ENCODE measurements at regions not wholly inside any gene's neighbourhood (a gene's known extent, or its start where the extent isn't known, plus 50 kb on each side); places are given as distances from the start of the nearest gene placed in this dataset.
"Not testable (repeated sequence)": the region's sequence is repeated elsewhere in the genome, so short reads cannot be mapped to it uniquely, and the experiment has no call there.

DNA sequence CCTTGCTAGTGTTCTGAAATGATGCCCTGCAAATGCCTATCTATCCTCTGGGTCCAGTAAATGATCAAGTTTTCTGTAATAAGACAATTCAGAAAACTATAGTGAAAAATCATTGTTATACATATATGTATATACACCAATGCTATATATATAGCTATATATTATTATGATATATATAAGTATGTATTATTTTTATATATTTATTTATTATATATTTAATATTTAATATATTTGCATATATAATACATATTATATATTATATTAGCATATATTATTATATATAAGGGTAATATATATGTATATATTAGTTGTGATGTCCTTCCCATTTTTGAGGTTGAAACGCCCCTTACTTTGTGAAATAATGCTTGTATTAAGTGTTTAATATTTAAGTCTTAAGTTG lies 181.4 kb upstream of the CACNA2D1 start:
- no peak for DNase-seq (ENCODE audit: low spot score)

- DNase-seq (ENCODE audit: low spot score) = peak; percentile 28
Measured at GRCh38 chr7:82624337-82624736, 180.8 kb upstream of the CACNA2D1 start.

- DNase-seq (ENCODE audit: low spot score) = no peak
Measured at GRCh38 chr7:82623812-82624211, 180.2 kb upstream of the CACNA2D1 start.

- no peak for DNase-seq (ENCODE audit: low spot score)
Measured at GRCh38 chr7:82617156-82617555, 173.6 kb upstream of the CACNA2D1 start.

DNA sequence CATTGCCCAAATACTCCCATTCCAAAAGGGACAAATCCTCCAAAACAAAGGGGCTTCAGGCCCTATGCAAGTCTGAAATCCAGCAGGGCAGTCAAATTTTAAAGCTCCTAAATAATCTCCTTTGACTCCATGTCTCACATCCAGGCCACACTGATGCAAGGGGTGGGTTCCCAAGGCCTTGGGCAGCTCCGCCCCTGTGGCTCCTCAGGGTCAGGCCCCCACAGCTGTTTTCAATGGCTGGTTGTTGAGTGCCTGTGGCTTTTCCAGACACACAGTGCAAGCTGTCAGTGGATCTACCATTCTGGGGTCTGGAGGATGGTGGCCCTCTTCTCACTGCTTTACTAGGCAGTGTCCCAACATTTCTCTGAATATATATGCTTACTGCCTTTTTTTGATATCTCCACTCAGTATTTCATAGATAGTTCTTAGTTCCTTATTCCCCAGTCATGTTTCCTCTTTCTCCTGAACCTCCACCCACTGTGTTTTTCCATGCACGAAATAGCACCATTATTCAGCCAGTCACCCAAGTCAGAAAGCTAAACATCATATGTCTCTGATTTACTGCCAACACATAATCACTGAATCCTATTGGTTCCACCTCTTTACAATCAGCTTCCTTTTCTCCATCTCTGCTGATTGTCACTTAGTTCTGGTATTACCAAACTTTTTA lies 172.6 kb upstream of the CACNA2D1 start:
- no peak for DNase-seq (ENCODE audit: low spot score)

GRCh38 chr7:82615527-82615926 lies 171.9 kb upstream of the CACNA2D1 start:
- no peak for DNase-seq (ENCODE audit: low spot score)

DNA sequence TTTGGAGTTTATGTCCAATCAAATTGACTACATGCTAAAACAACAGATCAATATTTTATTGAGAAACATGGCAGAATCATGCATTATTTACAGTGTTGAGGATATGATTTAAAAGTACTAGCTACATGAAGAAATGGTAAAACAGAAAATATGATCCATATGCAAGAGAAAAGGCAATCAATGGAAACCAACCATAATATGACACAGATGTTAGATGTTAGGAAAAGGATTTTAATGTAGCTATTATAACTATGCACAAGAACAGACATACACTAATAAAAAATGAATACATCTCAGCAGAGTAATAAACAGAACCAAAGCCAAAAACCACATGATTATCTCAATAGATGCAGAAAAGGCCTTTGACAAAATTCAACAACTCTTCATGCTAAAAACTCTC lies 166.2 kb upstream of the CACNA2D1 start:
- no peak for DNase-seq (ENCODE audit: low spot score)

DNA sequence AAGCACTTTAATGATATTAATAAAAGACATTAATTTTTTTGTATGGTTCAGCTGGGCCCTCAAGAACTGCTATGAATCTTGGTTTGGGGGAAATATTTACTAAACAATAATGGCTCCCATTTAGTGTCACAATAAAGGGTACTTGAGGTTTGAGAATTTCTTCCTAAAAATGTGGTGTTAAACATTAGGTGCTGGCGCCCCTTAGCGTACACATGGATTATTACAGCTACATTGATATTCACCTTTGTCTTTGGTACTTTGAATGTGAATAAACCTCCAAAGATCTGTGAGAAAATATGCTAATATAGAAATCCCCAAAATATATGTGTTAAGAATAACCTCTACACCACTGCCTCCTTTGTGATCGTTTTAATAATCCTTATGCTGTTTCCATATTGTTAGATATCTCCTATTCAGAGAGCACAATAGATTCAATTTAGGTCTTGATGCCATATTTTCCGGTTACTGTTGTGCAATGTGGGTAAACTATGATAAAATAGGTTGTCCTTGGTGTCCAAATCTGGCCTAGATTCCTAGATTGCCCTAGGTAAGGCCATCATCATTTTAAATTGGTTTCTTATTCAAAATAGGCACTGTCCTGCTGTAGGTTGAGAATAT lies 161.8 kb upstream of the CACNA2D1 start:
- DNase-seq (ENCODE audit: low spot score) = peak; percentile 44

GRCh38 chr7:82602066-82602465 lies 158.5 kb upstream of the CACNA2D1 start:
- DNase-seq (ENCODE audit: low spot score) = no peak

DNA sequence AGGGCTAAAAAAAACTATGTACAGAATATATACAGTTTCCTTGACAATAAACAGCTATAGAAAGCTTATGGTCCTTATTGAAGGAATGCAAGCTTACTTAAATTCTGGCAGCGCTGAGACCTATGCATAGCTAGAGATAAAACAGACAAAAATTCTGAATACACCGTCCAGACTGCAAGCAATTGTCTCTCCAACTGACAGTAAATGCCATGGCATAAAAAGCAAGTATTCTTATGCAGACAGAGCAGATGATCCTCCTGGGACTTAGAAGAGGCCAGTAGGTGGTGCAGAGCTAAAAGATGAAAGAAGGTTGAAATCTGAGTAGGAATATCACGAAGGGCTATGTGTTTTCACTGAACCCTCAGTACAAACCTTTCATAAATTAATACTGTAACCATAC lies 157.0 kb upstream of the CACNA2D1 start:
- no peak for DNase-seq (ENCODE audit: low spot score)

GRCh38 chr7:82599895-82600294 lies 156.3 kb upstream of the CACNA2D1 start:
- DNase-seq (ENCODE audit: low spot score) = no peak

DNA sequence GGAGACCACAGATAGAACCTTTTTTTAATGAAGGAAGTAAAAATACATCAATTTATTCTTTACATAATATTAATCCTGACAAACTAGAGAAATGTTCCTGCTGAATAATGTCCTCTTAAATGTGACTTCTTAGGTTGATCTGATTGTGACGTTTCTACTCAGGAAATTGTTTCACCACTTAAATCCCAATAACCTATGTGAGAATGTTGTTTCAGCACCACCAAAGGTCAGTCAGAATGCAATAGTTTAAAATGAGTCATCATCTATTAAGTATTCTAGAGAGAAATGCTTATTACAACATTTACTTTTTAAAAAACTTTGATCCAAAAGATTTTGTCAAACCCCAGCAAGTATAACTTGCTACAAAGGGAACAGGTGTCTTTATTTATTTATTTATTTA lies 155.4 kb upstream of the CACNA2D1 start:
- DNase-seq (ENCODE audit: low spot score) = no peak

DNA sequence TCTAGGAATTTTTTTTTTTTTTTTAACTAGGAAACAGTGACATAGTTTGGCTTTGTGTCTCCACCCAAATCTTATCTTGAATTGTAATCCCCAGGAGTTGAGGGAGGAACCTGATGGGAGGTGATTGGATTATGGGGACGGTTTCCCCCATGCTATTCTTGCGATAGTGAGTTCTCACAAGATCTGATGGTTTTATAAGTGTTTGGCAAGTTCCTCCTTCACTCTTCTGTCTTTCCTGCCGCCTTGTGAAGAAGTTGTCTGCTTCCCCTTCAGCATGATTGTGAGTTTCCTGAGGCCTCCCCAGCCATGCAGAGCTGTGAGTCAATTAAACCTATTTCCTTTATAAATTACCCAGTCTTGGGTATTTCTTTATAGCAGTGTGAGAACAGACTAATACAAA lies 152.2 kb upstream of the CACNA2D1 start:
- DNase-seq (ENCODE audit: low spot score) = not testable (repeated sequence)

GRCh38 chr7:82595176-82595575 lies 151.6 kb upstream of the CACNA2D1 start:
- DNase-seq (ENCODE audit: low spot score) = no peak

GRCh38 chr7:82594665-82595064 lies 151.1 kb upstream of the CACNA2D1 start:
- no peak for DNase-seq (ENCODE audit: low spot score)

DNA sequence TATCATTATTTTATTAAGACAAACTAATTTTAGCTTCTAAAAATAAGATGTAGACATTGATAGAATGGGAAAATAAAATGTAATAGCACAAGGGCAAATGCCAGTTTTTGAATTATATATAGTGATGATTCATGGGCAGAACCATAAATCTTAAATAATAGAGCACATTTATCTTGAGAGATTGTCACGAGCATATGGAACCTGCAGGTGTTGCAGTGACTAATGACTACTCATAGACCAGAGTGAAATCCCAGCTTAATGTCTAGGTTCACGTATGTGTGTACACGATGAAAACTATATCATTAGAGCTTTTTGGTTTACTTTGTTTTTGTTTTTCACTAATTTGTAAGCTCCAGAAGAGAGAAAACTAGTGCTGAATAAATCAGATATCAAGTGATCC lies 150.2 kb upstream of the CACNA2D1 start:
- DNase-seq (ENCODE audit: low spot score) = no peak

DNA sequence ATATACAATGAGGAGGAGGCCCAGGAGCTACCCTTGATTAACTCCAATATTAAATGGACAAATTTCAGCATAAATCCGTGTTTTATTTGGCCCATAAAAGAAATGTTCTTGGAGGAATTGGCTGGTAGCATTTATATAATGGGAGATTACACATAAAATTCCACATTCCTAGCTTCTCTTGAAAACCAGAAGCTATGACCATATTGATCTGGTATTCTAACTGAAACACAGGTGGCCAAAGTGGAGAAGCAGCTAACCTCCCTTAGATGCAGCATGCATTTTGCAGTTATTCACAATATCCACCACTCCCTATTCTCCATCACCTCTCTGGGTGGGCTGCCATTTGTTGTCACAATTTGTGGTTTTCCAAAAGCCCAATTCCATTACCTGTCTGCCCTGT lies 148.8 kb upstream of the CACNA2D1 start:
- DNase-seq (ENCODE audit: low spot score) = no peak

DNA sequence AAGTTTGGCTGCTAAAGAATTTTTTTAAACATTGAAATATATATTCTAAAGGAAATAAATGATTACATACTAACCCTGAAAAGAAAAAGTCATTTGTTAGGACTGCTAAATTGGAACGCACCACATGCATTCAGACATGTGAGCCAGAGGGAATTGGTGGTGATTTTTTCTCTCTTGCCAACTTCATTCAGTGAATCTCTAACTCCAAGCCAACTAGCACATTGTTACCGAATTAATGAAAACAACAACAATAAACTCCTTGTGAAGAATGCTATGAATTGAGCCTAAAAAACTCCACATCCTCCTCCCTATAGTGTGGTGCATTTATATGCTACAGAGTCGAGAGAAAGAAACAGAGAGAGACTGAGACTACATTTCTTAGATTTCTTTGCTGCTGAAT lies 135.5 kb upstream of the CACNA2D1 start:
- DNase-seq (ENCODE audit: low spot score) = no peak

DNA sequence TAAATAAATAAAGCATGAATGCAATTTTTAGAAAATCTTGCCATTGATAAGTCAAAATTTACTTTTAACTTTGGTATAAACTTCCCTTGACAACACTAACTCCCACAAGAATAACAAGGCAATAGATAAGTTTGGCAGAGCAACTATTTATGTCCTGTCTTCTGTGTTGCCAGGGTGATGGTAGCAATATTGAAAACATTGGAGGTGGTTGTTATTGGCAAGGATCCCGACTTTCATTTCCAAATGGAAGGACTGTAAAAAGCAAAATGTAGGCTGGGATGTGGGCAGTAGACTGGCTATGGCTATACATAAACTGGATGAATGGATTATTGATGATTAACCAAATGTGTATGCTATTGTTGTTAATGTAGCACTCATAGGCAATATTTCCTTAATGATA lies 134.9 kb upstream of the CACNA2D1 start:
- DNase-seq (ENCODE audit: low spot score) = no peak

- DNase-seq (ENCODE audit: low spot score) = peak; percentile 78
Measured at GRCh38 chr7:82572195-82572880, 128.8 kb upstream of the CACNA2D1 start.

GRCh38 chr7:82571047-82571446 lies 127.5 kb upstream of the CACNA2D1 start:
- not testable (repeated sequence) for DNase-seq (ENCODE audit: low spot score)

DNA sequence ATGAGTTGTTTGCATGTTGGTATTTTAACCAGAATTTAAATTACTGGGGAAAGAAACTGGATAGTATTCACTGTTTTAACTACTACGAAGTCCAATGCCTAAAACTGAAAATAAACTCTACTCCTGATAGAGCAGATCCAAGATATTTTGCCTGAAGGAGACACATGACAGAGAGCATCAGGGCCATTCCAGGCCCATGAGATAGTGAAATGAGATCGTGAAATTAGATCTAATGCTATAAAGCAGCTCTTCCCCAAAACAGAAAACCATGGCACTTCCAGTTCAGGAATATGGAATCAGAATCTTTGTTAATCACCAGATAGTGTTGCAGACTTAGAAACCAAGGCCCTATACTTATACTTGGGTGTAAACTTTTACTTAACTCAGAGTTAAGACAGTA lies 124.3 kb upstream of the CACNA2D1 start:
- no peak for DNase-seq (ENCODE audit: low spot score)

GRCh38 chr7:82567356-82567755 lies 123.8 kb upstream of the CACNA2D1 start:
- no peak for DNase-seq (ENCODE audit: low spot score)

DNA sequence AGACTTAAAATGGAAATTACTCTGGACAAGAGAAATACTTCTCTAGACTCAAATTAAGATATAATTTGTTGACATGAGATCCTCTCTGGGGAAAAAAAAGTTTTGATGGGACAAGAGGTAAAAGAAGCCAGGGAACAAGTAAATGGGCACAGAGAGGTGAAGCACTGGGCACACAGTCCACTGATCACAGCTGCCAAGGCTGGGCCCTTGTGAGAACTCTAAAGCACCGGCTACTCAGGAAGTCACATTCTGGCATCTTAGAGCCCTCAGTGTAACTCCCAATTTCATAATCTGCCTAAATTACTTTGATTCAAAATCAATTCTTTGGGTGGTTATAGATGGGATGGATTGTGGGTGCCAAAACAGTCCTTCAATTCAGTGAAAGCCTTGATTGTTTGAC lies 123.2 kb upstream of the CACNA2D1 start:
- no peak for DNase-seq (ENCODE audit: low spot score)

Data from kidney tubule cell (primary cell).